MM.1S (cell line): ENCODE measurements at regions not wholly inside any gene's neighbourhood (a gene's known extent, or its start where the extent isn't known, plus 50 kb on each side); places are given as distances from the start of the nearest gene placed in this dataset.

Experiments
- DNase-seq: peaks from one replicate; pipeline ENCODE4 v3.0.0-alpha.2; 2015
- H2AFZ ChIP-seq: fragments of 300-600 bp; sonication (generic); 2 replicates; pipeline ENCODE4 v1.6.0; 2016; ENCODE audit warnings: antibody characterized with exemption, low read length
- H3F3A ChIP-seq: fragments of 300-600 bp; sonication (generic); 2 replicates; pipeline ENCODE4 v1.6.1; 2016; ENCODE audit warnings: mild to moderate bottlenecking, antibody characterized with exemption, low read length, moderate library complexity, mixed read lengths; ENCODE audit not compliant: insufficient read depth
- H3K27ac ChIP-seq: fragments of 300-600 bp; sonication (generic); 2 replicates; pipeline ENCODE4 v1.5.1; 2016; ENCODE audit warnings: mild to moderate bottlenecking, low read length
- H3K27me3 ChIP-seq: fragments of 300-600 bp; sonication (generic); replicated peaks from 2 replicates; pipeline ENCODE4 v1.6.0; 2016; ENCODE audit warnings: low read length; ENCODE audit not compliant: insufficient read depth
- H3K36me3 ChIP-seq: fragments of 300-600 bp; sonication (generic); replicated peaks from 2 replicates; pipeline ENCODE4 v1.6.1; 2016; ENCODE audit warnings: mild to moderate bottlenecking, low read length, mixed read lengths; ENCODE audit not compliant: insufficient read depth
- H3K4me1 ChIP-seq: fragments of 300-600 bp; sonication (generic); 2 replicates; pipeline ENCODE4 v1.6.1; 2016; ENCODE audit warnings: low read length, mixed read lengths
- H3K4me2 ChIP-seq: fragments of 300-600 bp; sonication (generic); 2 replicates; pipeline ENCODE4 v1.6.0; 2016; ENCODE audit warnings: low read depth, low read length
- H3K4me3 ChIP-seq: fragments of 300-600 bp; sonication (generic); 2 replicates; pipeline ENCODE4 v1.5.1; 2016; ENCODE audit warnings: low read length, mixed read lengths
- H3K79me2 ChIP-seq: fragments of 300-600 bp; sonication (generic); 2 replicates; pipeline ENCODE4 v1.6.1; 2016; ENCODE audit warnings: mixed run types, low read length, mixed read lengths
- H3K9ac ChIP-seq: fragments of 300-600 bp; sonication (generic); 2 replicates; pipeline ENCODE4 v1.6.1; 2016; ENCODE audit warnings: low read length, mixed read lengths
- H3K9me2 ChIP-seq: fragments of 300-600 bp; sonication (generic); replicated peaks from 2 replicates; pipeline ENCODE4 v1.6.1; 2016; ENCODE audit warnings: mild to moderate bottlenecking, low read length, mixed read lengths; ENCODE audit not compliant: insufficient read depth
- H3K9me3 ChIP-seq: fragments of 300-600 bp; sonication (generic); replicated peaks from 2 replicates; pipeline ENCODE4 v1.6.1; 2016; ENCODE audit warnings: mild to moderate bottlenecking, low read length, mixed read lengths; ENCODE audit not compliant: insufficient read depth
- H4K20me1 ChIP-seq: fragments of 300-600 bp; sonication (generic); 2 replicates; pipeline ENCODE4 v1.6.1; 2016; ENCODE audit warnings: mild to moderate bottlenecking, low read length, moderate library complexity, mixed read lengths; ENCODE audit not compliant: insufficient read depth
- EZH2 ChIP-seq: fragments of 300-600 bp; sonication (generic); optimal IDR thresholded peaks from 2 replicates; pipeline ENCODE3; 2017; ENCODE audit warnings: low read depth, mild to moderate bottlenecking, antibody characterized with exemption, low read length, mixed read lengths
- EZH2phosphoT487 ChIP-seq: fragments of 300-600 bp; sonication (generic); IDR thresholded peaks from 2 replicates; pipeline ENCODE4 v1.6.1; 2018; ENCODE audit warnings: antibody characterized with exemption, low read length
- TF ChIP-seq, protein P1 (sequence below): fragments of 300-600 bp; sonication (generic); IDR thresholded peaks from 2 replicates; pipeline ENCODE4 v1.5.1; 2016; ENCODE audit warnings: antibody characterized with exemption, low read length, mixed read lengths

GRCh38 chr13:79807554-79807953 lies 326.6 kb downstream of the NDFIP2 start:
- H4K20me1 ChIP-seq, result no peaks in the 10 kb centered on the region
- no peak overlapping the region for H3K4me2 ChIP-seq
- H3K9me2 ChIP-seq, result no peaks in the 10 kb centered on the region
- TF ChIP-seq, protein P1, sequence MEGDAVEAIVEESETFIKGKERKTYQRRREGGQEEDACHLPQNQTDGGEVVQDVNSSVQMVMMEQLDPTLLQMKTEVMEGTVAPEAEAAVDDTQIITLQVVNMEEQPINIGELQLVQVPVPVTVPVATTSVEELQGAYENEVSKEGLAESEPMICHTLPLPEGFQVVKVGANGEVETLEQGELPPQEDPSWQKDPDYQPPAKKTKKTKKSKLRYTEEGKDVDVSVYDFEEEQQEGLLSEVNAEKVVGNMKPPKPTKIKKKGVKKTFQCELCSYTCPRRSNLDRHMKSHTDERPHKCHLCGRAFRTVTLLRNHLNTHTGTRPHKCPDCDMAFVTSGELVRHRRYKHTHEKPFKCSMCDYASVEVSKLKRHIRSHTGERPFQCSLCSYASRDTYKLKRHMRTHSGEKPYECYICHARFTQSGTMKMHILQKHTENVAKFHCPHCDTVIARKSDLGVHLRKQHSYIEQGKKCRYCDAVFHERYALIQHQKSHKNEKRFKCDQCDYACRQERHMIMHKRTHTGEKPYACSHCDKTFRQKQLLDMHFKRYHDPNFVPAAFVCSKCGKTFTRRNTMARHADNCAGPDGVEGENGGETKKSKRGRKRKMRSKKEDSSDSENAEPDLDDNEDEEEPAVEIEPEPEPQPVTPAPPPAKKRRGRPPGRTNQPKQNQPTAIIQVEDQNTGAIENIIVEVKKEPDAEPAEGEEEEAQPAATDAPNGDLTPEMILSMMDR, result no peak
- TF ChIP-seq EZH2, result no peak
- no peak for TF ChIP-seq EZH2phosphoT487
- no peak for DNase-seq
- no peak overlapping the region for H3K9ac ChIP-seq
- no peaks in the 10 kb centered on the region for H3K4me1 ChIP-seq
- no peaks in the 10 kb centered on the region for H3K9me3 ChIP-seq
- H3K79me2 ChIP-seq, result no peaks in the 10 kb centered on the region
- H3K4me3 ChIP-seq, result no peak overlapping the region
- H2AFZ ChIP-seq, result no peak overlapping the region
- H3K27me3 ChIP-seq, result no peaks in the 10 kb centered on the region
- no peaks in the 10 kb centered on the region for H3F3A ChIP-seq
- no peak overlapping the region for H3K27ac ChIP-seq
- no peaks in the 10 kb centered on the region for H3K36me3 ChIP-seq

DNA sequence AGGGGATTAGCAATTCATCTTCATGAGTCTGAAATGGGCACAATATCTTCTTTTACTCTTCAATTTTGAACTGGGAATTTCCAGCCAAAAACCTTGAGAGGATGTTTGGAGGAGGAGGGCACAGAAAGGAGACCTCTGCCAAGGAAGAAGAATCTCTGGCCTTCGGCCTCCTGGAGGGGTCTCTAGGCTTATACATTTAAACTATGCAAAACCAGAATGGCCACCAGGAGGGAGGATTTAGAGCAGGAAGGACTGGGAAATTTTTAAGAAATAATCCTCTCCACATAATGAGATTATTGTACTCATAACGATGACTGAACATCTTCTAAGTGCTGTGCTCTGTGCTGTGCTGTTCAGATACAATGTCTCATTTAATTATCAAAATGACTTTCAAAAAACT lies 325.9 kb downstream of the NDFIP2 start:
- H3K9ac ChIP-seq, result no peak overlapping the region
- no peaks in the 10 kb centered on the region for H3K27me3 ChIP-seq
- no peaks in the 10 kb centered on the region for H4K20me1 ChIP-seq
- no peak overlapping the region for H3K4me3 ChIP-seq
- H3K36me3 ChIP-seq, result no peaks in the 10 kb centered on the region
- H3F3A ChIP-seq, result no peaks in the 10 kb centered on the region
- no peaks in the 10 kb centered on the region for H3K9me3 ChIP-seq
- TF ChIP-seq, protein P1, result no peak
- TF ChIP-seq EZH2 (no peak), EZH2phosphoT487 (no peak)
- H3K4me1 ChIP-seq, result no peaks in the 10 kb centered on the region
- H3K79me2 ChIP-seq, result no peaks in the 10 kb centered on the region
- DNase-seq, result no peak
- H2AFZ ChIP-seq, result no peak overlapping the region
- no peak overlapping the region for H3K27ac ChIP-seq
- H3K9me2 ChIP-seq, result no peaks in the 10 kb centered on the region
- no peak overlapping the region for H3K4me2 ChIP-seq

DNA sequence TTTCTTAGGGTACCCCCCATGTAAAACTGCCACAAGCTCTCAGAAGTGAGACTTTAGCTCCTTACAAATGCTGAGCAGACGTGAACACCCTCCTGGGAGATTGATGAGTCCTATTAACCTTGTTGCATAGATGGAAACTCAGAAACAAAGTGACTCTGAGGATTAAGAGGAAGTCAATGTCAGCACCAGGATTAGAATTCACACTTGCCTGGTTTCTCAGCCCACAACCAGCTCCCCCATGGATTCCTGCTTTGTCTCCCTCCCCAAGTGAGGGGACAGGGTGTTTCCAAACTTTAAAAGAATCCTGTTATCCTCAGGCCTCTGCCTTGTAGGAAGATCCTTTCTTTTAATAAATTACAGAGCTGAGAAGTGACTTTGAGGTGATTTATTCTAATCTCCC lies 324.4 kb downstream of the NDFIP2 start:
- Histone ChIP-seq H3K36me3 (no peaks in the 10 kb centered on the region), H3K4me3 (no peak overlapping the region), H3K4me2 (no peak overlapping the region), H3K27me3 (no peaks in the 10 kb centered on the region), H3F3A (no peaks in the 10 kb centered on the region), H2AFZ (no peak overlapping the region), H3K9ac (no peak overlapping the region), H3K4me1 (no peaks in the 10 kb centered on the region), H3K27ac (no peak overlapping the region), H3K79me2 (no peaks in the 10 kb centered on the region), H3K9me3 (no peaks in the 10 kb centered on the region), H3K9me2 (no peaks in the 10 kb centered on the region), H4K20me1 (no peaks in the 10 kb centered on the region)
- no peak for TF ChIP-seq EZH2phosphoT487
- no peak for TF ChIP-seq EZH2
- TF ChIP-seq, protein P1, result no peak
- no peak for DNase-seq
